ENCODE measurements at regions not wholly inside any gene's neighbourhood (a gene's known extent, or its start where the extent isn't known, plus 50 kb on each side); places are given as distances from the start of the nearest gene placed in this dataset.

- H3K36me3 ChIP-seq (ENCODE audit: low read depth), result no peaks in the 10 kb centered on the region
- ChIA-PET CTCF (no interaction called here), POLR2A (ENCODE audit: unreplicated experiment) (no interaction called here)
- TF ChIP-seq CTCF (conservative IDR thresholded peaks at IDR 0.05) (no peak), EZH2 (IDR thresholded peaks at IDR 0.05; ENCODE audit: low read depth) (no peak)
- H2AFZ ChIP-seq, result no peak overlapping the region
- no peak overlapping the region for H3K27ac ChIP-seq
- H3K9me2 ChIP-seq (ENCODE audit: insufficient read depth), result no peaks in the 10 kb centered on the region
- DNase-seq, result no peak
- H4K20me1 ChIP-seq (ENCODE audit: insufficient read depth), result no peaks in the 10 kb centered on the region
- no peak overlapping the region for H3K4me3 ChIP-seq
- no TSS peak for BruUV-seq (replicated peaks)
- no peaks in the 10 kb centered on the region for H3K79me2 ChIP-seq (ENCODE audit: low read depth)
- no peaks in the 10 kb centered on the region for H3F3A ChIP-seq (ENCODE audit: insufficient read depth, low read depth)
- no peaks in the 10 kb centered on the region for H3K9me3 ChIP-seq (ENCODE audit: insufficient read depth, low read depth)
- intact Hi-C loops (cut with micrococcal nuclease; ENCODE audit: unreplicated experiment), result no loop called here
- no peak overlapping the region for H3K4me2 ChIP-seq
- no peaks in the 10 kb centered on the region for H3K27me3 ChIP-seq (ENCODE audit: insufficient read depth, low read depth)
- H3K4me1 ChIP-seq (replicated peaks; ENCODE audit: insufficient read depth), result no peaks in the 10 kb centered on the region
These were observed 325.7 kb upstream of the BTBD3 start for GRCh38 chr20:11591965-11592364.

- no peaks in the 10 kb centered on the region for H3K9me2 ChIP-seq (ENCODE audit: insufficient read depth)
- POLR2A ChIA-PET (ENCODE audit: unreplicated experiment), result no interaction called here
These were observed 313.4 kb upstream of the BTBD3 start for GRCh38 chr20:11604339-11604738.

GRCh38 chr20:11607047-11607446 is 310.6 kb upstream of the BTBD3 start:
- ChIA-PET CTCF (no interaction called here), POLR2A (ENCODE audit: unreplicated experiment) (interaction anchor here (0.5 kb wide), 1 partner anchor 1767 kb away, joined by 6 read pairs; no protein-coding TSS in a partner anchor)
- Histone ChIP-seq H3K4me1 (replicated peaks; ENCODE audit: insufficient read depth) (no peaks in the 10 kb centered on the region), H3K27me3 (ENCODE audit: insufficient read depth, low read depth) (no peaks in the 10 kb centered on the region), H3K9me2 (ENCODE audit: insufficient read depth) (no peaks in the 10 kb centered on the region), H3K79me2 (ENCODE audit: low read depth) (no peaks in the 10 kb centered on the region), H3K9me3 (ENCODE audit: insufficient read depth, low read depth) (no peaks in the 10 kb centered on the region), H2AFZ (no peak overlapping the region), H3F3A (ENCODE audit: insufficient read depth, low read depth) (no peaks in the 10 kb centered on the region), H3K36me3 (ENCODE audit: low read depth) (no peaks in the 10 kb centered on the region), H3K27ac (no peak overlapping the region), H4K20me1 (ENCODE audit: insufficient read depth) (no peaks in the 10 kb centered on the region), H3K4me2 (no peak overlapping the region), H3K4me3 (no peak overlapping the region)
- no peak for DNase-seq
- intact Hi-C loops (cut with micrococcal nuclease; ENCODE audit: unreplicated experiment), result no loop called here
- BruUV-seq (replicated peaks), result no TSS peak
- TF ChIP-seq CTCF (conservative IDR thresholded peaks at IDR 0.05), result no peak
- TF ChIP-seq EZH2 (IDR thresholded peaks at IDR 0.05; ENCODE audit: low read depth), result no peak

More at GRCh38 chr20:11604339-11604738, 313.4 kb upstream of the BTBD3 start:
- Histone ChIP-seq H4K20me1 (ENCODE audit: insufficient read depth) (no peaks in the 10 kb centered on the region), H3F3A (ENCODE audit: insufficient read depth, low read depth) (no peaks in the 10 kb centered on the region), H3K79me2 (ENCODE audit: low read depth) (no peaks in the 10 kb centered on the region), H3K36me3 (ENCODE audit: low read depth) (no peaks in the 10 kb centered on the region), H3K27me3 (ENCODE audit: insufficient read depth, low read depth) (no peaks in the 10 kb centered on the region), H3K4me2 (no peak overlapping the region), H3K4me1 (replicated peaks; ENCODE audit: insufficient read depth) (no peaks in the 10 kb centered on the region), H3K4me3 (no peak overlapping the region), H3K9me3 (ENCODE audit: insufficient read depth, low read depth) (no peaks in the 10 kb centered on the region), H3K27ac (no peak overlapping the region), H2AFZ (no peak overlapping the region)
- CTCF ChIA-PET, result no interaction called here
- BruUV-seq (replicated peaks), result no TSS peak
- no peak for DNase-seq
- intact Hi-C loops (cut with micrococcal nuclease; ENCODE audit: unreplicated experiment), result no loop called here
- TF ChIP-seq CTCF (conservative IDR thresholded peaks at IDR 0.05), result no peak
- no peak for TF ChIP-seq EZH2 (IDR thresholded peaks at IDR 0.05; ENCODE audit: low read depth)
